ENCODE measurements at regions not wholly inside any gene's neighbourhood (a gene's known extent, or its start where the extent isn't known, plus 50 kb on each side); places are given as distances from the start of the nearest gene placed in this dataset.

GRCh38 chr14:99329711-99330315 lies 57.8 kb upstream of the BCL11B start:
- TF ChIP-seq SIX5 (IDR thresholded peaks at IDR 0.05; ENCODE audit: low read depth, low read length, severe bottlenecking) (no peak), PML (IDR thresholded peaks at IDR 0.05; ENCODE audit: low read length) (no peak), PBX3 (IDR thresholded peaks at IDR 0.05; ENCODE audit: insufficient replicate concordance, low read depth, low read length) (no peak), CBFB (IDR thresholded peaks at IDR 0.05; ENCODE audit: low read depth) (no peak), CTCF (IDR thresholded peaks at IDR 0.05 in 2 of 3, conservative IDR thresholded peaks at IDR 0.05 in 1 of 3; ENCODE audit: control insufficient read depth in 2 of 3, extremely low read depth in 1 of 3, insufficient read depth in 1 of 3, low read depth in 3 of 3, low read length in 3 of 3) (no peak), FOXM1 (IDR thresholded peaks at IDR 0.05; ENCODE audit: low read depth, low read length) (no peak), NFYB (IDR thresholded peaks at IDR 0.05; ENCODE audit: insufficient read depth, low read depth, low read length) (no peak), BCL11A (IDR thresholded peaks at IDR 0.05; ENCODE audit: low read depth, low read length) (no peak), SREBF1 (IDR thresholded peaks at IDR 0.05; ENCODE audit: low read length) (no peak), ZNF274 (IDR thresholded peaks at IDR 0.05; ENCODE audit: insufficient read depth, insufficient read length) (no peak), ELK1 (IDR thresholded peaks at IDR 0.05; ENCODE audit: low read depth, low read length) (no peak), POLR2A (IDR thresholded peaks at IDR 0.05; ENCODE audit: low read depth, low read length) (no peak), POLR2AphosphoS5 (IDR thresholded peaks at IDR 0.05; ENCODE audit: low read length) (no peak), ETV6 (conservative IDR thresholded peaks at IDR 0.05 in 1 of 2, IDR thresholded peaks at IDR 0.05 in 1 of 2; ENCODE audit: borderline replicate concordance in 1 of 2, low read depth in 1 of 2) (no peak)
